Subcutaneous abdominal adipose tissue (tissue), 5 donors: ENCODE measurements at regions not wholly inside any gene's neighbourhood (a gene's known extent, or its start where the extent isn't known, plus 50 kb on each side); places are given as distances from the start of the nearest gene placed in this dataset.

Source experiments
- H3K27ac ChIP-seq: one replicate; pipeline ENCODE4 v1.7.0; 2013; ENCODE audit warnings: low read depth, mild to moderate bottlenecking, inconsistent platforms, low read length, moderate library complexity
- H3K27me3 ChIP-seq, 5 donors: one replicate each; pipeline ENCODE4 v1.7.0; 2013; ENCODE audit warnings: low read length in 5 of 5, inconsistent platforms in 1 of 5; ENCODE audit not compliant: control insufficient read depth in 5 of 5, insufficient read depth in 4 of 5
- H3K36me3 ChIP-seq, 5 donors: one replicate each; pipeline ENCODE4 v1.7.0; 2013; ENCODE audit warnings: low read length in 5 of 5; ENCODE audit not compliant: control insufficient read depth in 5 of 5, insufficient read depth in 5 of 5
- H3K4me1 ChIP-seq, 5 donors: one replicate each; pipeline ENCODE4 v1.7.0; 2013; ENCODE audit warnings: low read length in 5 of 5, mild to moderate bottlenecking in 3 of 5, moderate library complexity in 1 of 5; ENCODE audit not compliant: control insufficient read depth in 5 of 5, insufficient read depth in 5 of 5
- H3K4me3 ChIP-seq, 5 donors: one replicate each; pipeline ENCODE4 v1.7.0; 2013; ENCODE audit warnings: low read length in 5 of 5, low read depth in 1 of 5
- H3K9ac ChIP-seq, 5 donors: one replicate each; pipeline ENCODE4 v1.7.0; 2013; ENCODE audit warnings: low read length in 5 of 5, mild to moderate bottlenecking in 4 of 5, moderate library complexity in 3 of 5
- H3K9me3 ChIP-seq, 5 donors: one replicate each; pipeline ENCODE4 v1.7.0; 2013; ENCODE audit warnings: low read length in 5 of 5; ENCODE audit not compliant: control insufficient read depth in 5 of 5
- donor health status: healthy.
- donor health status: healthy.
- donor health status: healthy.
- donor health status: healthy.
- donor health status: healthy.

DNA sequence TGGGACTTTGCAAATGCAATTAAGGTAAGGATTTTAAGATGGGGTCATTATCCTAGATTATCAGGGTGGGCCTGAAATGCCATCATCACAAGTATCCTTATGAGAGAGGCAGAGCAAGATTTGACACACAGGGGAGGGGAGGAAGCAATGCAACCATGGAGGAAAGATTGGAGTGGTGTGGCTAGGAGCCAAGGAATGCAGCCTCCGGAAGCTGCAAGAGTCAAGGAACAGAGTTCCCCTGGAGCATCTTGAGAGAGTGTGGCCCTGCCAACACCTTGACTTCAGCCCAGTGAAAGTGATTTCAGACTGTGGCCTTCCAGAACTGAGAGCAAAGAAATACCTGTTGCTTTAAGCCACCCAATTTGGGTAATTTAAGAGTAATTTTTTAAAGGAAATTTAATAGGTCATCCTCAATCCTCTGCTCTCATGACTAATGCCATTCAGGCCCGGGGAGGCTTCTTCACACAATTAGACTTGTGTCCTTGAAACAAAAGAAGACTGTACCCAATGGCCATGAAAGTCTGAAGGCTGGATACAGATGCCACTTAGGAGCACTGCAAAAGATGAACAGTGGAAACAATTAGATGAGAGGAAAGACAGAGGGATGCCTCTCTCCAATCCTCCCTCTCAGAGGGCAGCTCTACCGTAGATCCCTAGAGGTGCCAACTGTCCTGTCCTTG, 250.3 kb upstream of the ID2 start:
- H3K9ac ChIP-seq: no peak overlapping the region
- no peaks in the 10 kb centered on the region for H3K36me3 ChIP-seq
- peaks cover 0 to 3% (median 0%) of the 10 kb centered on the region in 5 donors for H3K4me1 ChIP-seq

DNA sequence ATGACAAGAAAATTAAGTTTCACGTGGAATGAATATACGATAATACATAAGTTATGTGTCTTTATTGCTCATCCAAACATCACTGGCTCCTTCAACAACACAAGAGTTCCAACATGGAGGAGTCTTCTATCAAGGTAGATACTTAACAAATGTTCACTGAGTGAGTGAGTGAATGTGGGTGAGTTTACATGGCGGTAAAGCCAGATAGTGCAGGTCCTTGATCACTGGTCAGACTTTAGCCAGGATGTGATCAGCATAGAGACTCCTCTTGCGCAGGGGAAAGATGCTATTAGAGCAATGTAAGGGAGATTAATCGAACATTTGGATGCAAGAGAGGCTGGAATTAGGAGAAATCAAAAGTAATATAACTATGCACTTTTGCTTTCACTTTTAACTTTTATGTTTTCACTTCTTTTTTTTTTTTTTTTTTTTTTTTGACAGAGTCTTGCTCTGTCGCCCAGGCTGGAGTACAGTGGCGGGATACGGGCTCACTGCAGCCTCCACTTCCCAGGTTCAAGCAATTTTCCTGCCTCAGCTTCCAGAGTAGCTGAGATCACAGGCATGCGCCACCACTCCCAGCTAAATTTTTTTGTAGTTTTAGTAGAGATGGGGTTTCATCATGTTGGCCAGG, 249.0 kb upstream of the ID2 start:
- H3K4me3 ChIP-seq: no peak overlapping the region
- H3K27ac ChIP-seq: no peak overlapping the region
- peaks cover 0 to 3% (median 0%) of the 10 kb centered on the region in 5 donors for H3K4me1 ChIP-seq
- no peaks in the 10 kb centered on the region for H3K27me3 ChIP-seq
- no peak overlapping the region for H3K9ac ChIP-seq
- H3K36me3 ChIP-seq: no peaks in the 10 kb centered on the region
- H3K9me3 ChIP-seq: no peaks in the 10 kb centered on the region

More for the DNA sequence above, 250.3 kb upstream of the ID2 start:
- Histone ChIP-seq H3K27ac (no peak overlapping the region), H3K9me3 (no peaks in the 10 kb centered on the region), H3K4me3 (no peak overlapping the region), H3K27me3 (no peaks in the 10 kb centered on the region)

DNA sequence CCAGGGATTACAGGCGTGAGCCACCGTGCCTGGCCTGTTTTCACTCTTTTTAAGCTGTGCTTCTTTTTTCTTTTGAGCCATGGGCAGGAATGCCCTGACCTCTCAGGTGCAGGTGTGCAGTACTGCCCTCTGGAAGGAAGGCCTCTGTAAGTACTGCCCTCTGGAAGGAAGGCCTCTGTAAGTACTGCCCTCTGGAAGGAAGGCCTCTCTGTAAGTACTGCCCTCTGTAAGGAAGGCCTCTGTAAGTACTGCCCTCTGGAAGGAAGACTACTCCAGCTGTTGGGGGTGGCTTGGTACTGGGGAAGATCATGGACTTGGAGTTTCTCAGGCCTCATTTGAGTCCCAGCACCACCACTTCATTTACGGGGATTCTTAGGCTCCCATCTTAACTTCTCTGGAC, 248.5 kb upstream of the ID2 start:
- Histone ChIP-seq H3K27ac (no peak overlapping the region), H3K27me3 (no peaks in the 10 kb centered on the region), H3K9me3 (no peaks in the 10 kb centered on the region), H3K4me1 (peaks cover 0 to 3% (median 0%) of the 10 kb centered on the region in 5 donors), H3K36me3 (no peaks in the 10 kb centered on the region), H3K4me3 (no peak overlapping the region), H3K9ac (no peak overlapping the region)

DNA sequence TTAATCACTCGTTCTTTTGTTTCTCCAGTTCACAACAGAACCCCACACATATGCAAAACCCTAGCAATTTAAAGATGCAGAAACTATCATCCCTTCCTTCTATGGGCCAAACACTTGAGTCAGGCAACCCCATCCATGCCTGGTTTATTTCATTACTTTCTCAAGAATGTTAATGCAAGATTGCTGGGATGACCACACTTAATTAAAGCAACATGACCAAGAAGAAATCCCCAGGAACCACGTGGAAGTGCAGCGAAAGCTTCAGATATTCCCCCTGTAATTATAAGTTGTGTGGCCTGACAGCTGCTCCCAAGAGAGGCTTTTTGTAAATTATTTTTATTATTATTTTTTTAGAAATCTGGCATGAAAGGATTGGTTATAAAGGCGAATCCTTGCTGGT, 246.2 kb upstream of the ID2 start:
- Histone ChIP-seq H3K27me3 (no peaks in the 10 kb centered on the region), H3K4me3 (no peak overlapping the region), H3K4me1 (peaks cover 0 to 9% (median 5%) of the 10 kb centered on the region in 5 donors), H3K9me3 (no peaks in the 10 kb centered on the region), H3K9ac (no peak overlapping the region), H3K27ac (no peak overlapping the region), H3K36me3 (no peaks in the 10 kb centered on the region)

DNA sequence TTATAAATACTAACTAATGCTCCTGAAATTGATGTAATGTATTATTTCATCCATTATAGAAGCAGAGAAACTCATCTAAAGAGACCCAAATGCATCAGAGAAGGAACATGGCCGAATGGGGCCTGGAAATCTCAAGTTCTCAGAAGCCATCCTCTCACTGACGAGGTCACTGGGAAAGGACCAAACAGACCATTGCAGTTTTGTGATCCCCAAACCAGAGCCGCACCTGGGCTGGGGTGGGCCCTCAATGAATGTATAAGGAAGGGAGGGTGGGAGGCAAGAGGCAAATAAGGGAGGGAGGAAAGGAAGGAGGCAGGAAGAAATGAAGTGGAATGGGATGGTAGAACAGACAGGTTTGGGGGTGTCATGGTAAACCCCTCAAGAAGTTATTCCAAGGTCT, 245.3 kb upstream of the ID2 start:
- H3K27me3 ChIP-seq: no peaks in the 10 kb centered on the region
- H3K9ac ChIP-seq: no peak overlapping the region
- H3K27ac ChIP-seq: no peak overlapping the region
- peaks cover 0 to 9% (median 5%) of the 10 kb centered on the region in 5 donors for H3K4me1 ChIP-seq
- no peak overlapping the region for H3K4me3 ChIP-seq
- no peaks in the 10 kb centered on the region for H3K36me3 ChIP-seq
- H3K9me3 ChIP-seq: no peaks in the 10 kb centered on the region

DNA sequence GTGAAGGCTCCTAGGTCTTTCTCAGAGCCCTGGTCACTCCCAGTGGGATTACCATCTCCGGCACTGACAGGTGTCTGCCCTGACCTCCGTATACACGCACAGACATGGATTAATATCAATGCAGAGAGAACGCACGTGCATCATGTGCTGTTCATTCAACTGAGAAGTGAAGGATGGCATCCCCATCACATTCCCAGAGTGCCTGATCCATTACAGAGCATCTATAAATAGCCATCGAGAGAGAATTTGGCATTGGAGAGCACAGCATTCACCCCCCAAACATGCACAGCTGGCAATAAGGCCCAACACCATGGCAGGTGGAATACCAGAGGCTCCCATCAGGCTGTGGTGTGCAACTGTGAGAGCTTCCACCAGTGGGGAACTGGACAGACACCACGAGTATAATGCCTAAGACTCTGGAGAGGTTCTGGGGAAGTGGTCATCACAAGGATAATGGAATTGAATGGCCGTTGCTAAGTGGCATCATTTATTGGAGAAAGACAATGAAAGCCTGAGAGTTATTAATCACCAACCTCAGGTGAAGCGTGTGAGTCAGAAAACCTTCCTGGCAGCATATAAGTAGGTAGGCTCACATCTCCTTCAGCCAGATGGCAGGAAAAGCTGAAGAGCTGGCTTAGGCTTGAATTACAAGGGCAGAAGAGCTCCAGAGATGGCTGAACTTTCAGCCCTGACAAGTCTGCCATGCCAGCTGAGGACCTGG, 244.5 kb upstream of the ID2 start:
- H3K36me3 ChIP-seq: no peaks in the 10 kb centered on the region
- peaks cover 0 to 9% (median 5%) of the 10 kb centered on the region in 5 donors for H3K4me1 ChIP-seq
- no peaks in the 10 kb centered on the region for H3K27me3 ChIP-seq
- no peak overlapping the region for H3K4me3 ChIP-seq
- no peak overlapping the region for H3K27ac ChIP-seq
- H3K9ac ChIP-seq: no peak overlapping the region
- no peaks in the 10 kb centered on the region for H3K9me3 ChIP-seq

DNA sequence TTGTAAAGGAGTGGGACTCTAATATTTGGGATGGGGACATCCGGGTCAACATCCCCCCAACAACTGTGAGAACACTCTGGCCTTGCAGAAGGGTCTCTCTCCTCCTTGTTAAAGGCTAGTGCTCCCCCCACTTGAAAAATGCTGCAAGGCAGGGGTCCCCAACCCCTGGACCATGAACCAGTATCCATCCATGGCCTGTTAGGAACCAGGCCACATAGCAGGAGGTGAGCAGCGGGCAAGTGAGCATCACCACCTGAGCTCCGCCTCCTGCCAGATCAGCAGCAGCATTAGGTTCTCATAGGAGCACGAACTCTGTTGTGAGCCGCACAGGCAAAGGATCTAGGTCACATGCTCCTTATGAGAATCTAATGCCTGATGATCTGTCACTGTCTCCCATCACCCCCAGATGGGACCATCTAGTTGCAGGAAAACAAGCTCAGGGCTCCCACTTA, 243.9 kb upstream of the ID2 start:
- H3K27ac ChIP-seq: no peak overlapping the region
- peaks cover 0 to 9% (median 5%) of the 10 kb centered on the region in 5 donors for H3K4me1 ChIP-seq
- H3K36me3 ChIP-seq: no peaks in the 10 kb centered on the region
- no peak overlapping the region for H3K9ac ChIP-seq
- H3K27me3 ChIP-seq: no peaks in the 10 kb centered on the region
- H3K9me3 ChIP-seq: no peaks in the 10 kb centered on the region
- no peak overlapping the region for H3K4me3 ChIP-seq

DNA sequence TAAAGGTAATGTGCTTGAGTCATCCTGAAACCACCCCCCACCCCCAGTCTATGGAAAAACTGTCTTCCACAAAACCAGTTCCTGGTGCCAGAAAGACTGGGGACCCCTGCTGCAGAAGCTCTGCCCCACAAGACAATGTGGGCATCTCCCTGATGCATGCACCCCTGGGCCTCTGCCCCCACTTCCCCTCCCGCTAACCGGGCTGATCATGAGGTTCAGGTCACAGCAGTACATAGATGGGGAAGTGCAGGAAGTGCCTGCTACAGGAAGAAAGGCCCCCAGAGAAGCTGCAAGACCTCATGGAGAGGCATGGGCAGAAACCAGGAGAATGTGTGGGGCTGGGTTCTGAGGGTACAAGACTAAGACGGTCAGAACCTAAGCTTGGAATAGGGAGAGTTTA, 243.4 kb upstream of the ID2 start:
- no peak overlapping the region for H3K4me3 ChIP-seq
- H3K27ac ChIP-seq: no peak overlapping the region
- no peak overlapping the region for H3K9ac ChIP-seq

DNA sequence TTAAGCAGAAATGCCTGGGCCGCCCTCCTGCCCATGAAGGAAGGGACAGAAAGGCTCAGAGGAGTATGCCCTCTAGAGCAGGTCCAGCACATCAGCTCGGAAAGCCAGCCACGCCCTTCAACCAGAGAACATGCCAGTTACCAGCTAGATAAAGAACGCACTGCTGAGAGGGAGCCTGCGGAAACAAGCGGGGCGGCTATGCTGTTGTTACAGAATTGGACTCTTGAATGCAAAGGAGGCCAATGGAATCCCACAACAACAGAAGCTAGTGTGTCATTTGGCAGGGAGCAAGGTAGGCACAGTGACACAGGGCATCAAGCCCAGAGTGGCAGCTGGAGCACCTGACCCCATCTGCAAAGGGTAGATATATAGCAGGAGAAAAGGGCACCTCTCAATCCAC, 242.9 kb upstream of the ID2 start:
- Histone ChIP-seq H3K27ac (no peak overlapping the region), H3K4me1 (peaks cover 0 to 9% (median 5%) of the 10 kb centered on the region in 5 donors), H3K9ac (no peak overlapping the region), H3K36me3 (no peaks in the 10 kb centered on the region), H3K27me3 (no peaks in the 10 kb centered on the region), H3K4me3 (no peak overlapping the region), H3K9me3 (no peaks in the 10 kb centered on the region)

More for the DNA sequence above, 243.4 kb upstream of the ID2 start:
- Histone ChIP-seq H3K27me3 (no peaks in the 10 kb centered on the region), H3K36me3 (no peaks in the 10 kb centered on the region), H3K9me3 (no peaks in the 10 kb centered on the region), H3K4me1 (peaks cover 0 to 9% (median 5%) of the 10 kb centered on the region in 5 donors)
